H1 (cell line): ENCODE measurements at regions not wholly inside any gene's neighbourhood (a gene's known extent, or its start where the extent isn't known, plus 50 kb on each side); places are given as distances from the start of the nearest gene placed in this dataset.

Experiments
- CTCF ChIA-PET: fragments of 300-600 bp; sonication (Branson Sonifier 250); formaldehyde crosslinking; loops from one replicate; lab custom pipeline; 2021; ENCODE audit not compliant: partially characterized antibody; lab: Charles Lee
- POLR2A ChIA-PET: fragments of 300-600 bp; sonication (Branson Sonifier 250); formaldehyde crosslinking; loops from one replicate; lab custom pipeline; 2021; ENCODE audit warnings: inconsistent platforms; ENCODE audit not compliant: partially characterized antibody; lab: Charles Lee
- DNase-seq, 2 experiments: peaks; one replicate each; pipeline versions ENCODE4 v3.0.0 to v3.0.0-alpha.2; 2010 to 2022; ENCODE audit warnings: low spot score in 2 of 2, low read depth in 1 of 2, mixed read lengths in 1 of 2
- FAIRE-seq: peaks from 2 replicates; lab custom pipeline; 2011; peaks lifted over from hg19 to GRCh38; lab: Jason Lieb, UNC
- H2AFZ ChIP-seq: 2 replicates; pipeline ENCODE4 v1.8.1; 2012; ENCODE audit warnings: low read length, inconsistent platforms
- H2AK5ac ChIP-seq: 2 replicates; pipeline ENCODE4 v1.6.1; 2013; ENCODE audit warnings: low read depth, low read length
- H2BK120ac ChIP-seq: replicated peaks from 2 replicates; pipeline ENCODE3; 2013; ENCODE audit warnings: low read depth, low read length, inconsistent platforms
- H2BK12ac ChIP-seq: 2 replicates; pipeline ENCODE4 v1.6.1; 2013; ENCODE audit warnings: low read depth, low read length
- H2BK15ac ChIP-seq: 2 replicates; pipeline ENCODE4 v1.6.1; 2013; ENCODE audit warnings: low read length
- H2BK20ac ChIP-seq: 2 replicates; pipeline ENCODE4 v1.6.1; 2013; ENCODE audit warnings: low read length
- H2BK5ac ChIP-seq: 2 replicates; pipeline ENCODE4 v1.6.1; 2013; ENCODE audit warnings: low read depth, low read length
- H3K14ac ChIP-seq: 2 replicates; pipeline ENCODE4 v1.6.1; 2013; ENCODE audit warnings: inconsistent platforms; ENCODE audit not compliant: insufficient read length
- H3K18ac ChIP-seq: 2 replicates; pipeline ENCODE4 v1.6.1; 2013; ENCODE audit warnings: low read length; ENCODE audit errors: extremely low read depth
- H3K23ac ChIP-seq: 2 replicates; pipeline ENCODE4 v1.6.1; 2013; ENCODE audit warnings: inconsistent platforms; ENCODE audit not compliant: insufficient read length
- H3K23me2 ChIP-seq: 2 replicates; pipeline ENCODE4 v1.6.1; 2013; ENCODE audit warnings: low read depth, low read length
- H3K27ac ChIP-seq: 2 replicates; pipeline ENCODE4 v1.6.1; 2011; ENCODE audit warnings: low read depth, low read length, inconsistent platforms
- H3K27me3 ChIP-seq, 4 experiments: replicated peaks in 1 of 4; 1 replicate in 1 of 4; 2 replicates in 3 of 4; pipeline versions ENCODE4 v1.6.1 to v1.8.1; 2011 to 2013; ENCODE audit warnings: low read length in 3 of 4, mild to moderate bottlenecking in 3 of 4, inconsistent platforms in 2 of 4, mixed read lengths in 2 of 4, moderate library complexity in 1 of 4; ENCODE audit not compliant: control insufficient read depth in 3 of 4, insufficient read depth in 3 of 4; ENCODE audit errors: extremely low read depth in 1 of 4
- H3K36me3 ChIP-seq, 4 experiments: 2 replicates each; pipeline versions ENCODE4 v1.6.1 to v1.8.1; 2011 to 2013; ENCODE audit warnings: mild to moderate bottlenecking in 4 of 4, low read length in 3 of 4, moderate library complexity in 2 of 4, control low read depth in 1 of 4, inconsistent platforms in 1 of 4; ENCODE audit not compliant: insufficient read depth in 4 of 4, control insufficient read depth in 2 of 4
- H3K4ac ChIP-seq: replicated peaks from 2 replicates; pipeline ENCODE3; 2013; ENCODE audit warnings: low read length, low read depth, mixed read lengths, inconsistent platforms; ENCODE audit not compliant: insufficient read length
- H3K4me1 ChIP-seq, 4 experiments: replicated peaks in 1 of 4; 1 replicate in 1 of 4; 2 replicates in 3 of 4; pipeline versions ENCODE4 v1.6.1 to v1.8.1; 2011 to 2013; ENCODE audit warnings: low read length in 3 of 4, inconsistent platforms in 2 of 4, mixed read lengths in 1 of 4; ENCODE audit not compliant: insufficient read depth in 4 of 4, control insufficient read depth in 3 of 4
- H3K4me2 ChIP-seq, 2 experiments: 2 replicates each; pipeline versions ENCODE4 v1.6.1 to v1.8.1; 2011 to 2013; ENCODE audit warnings: low read depth in 2 of 2, low read length in 2 of 2, control low read depth in 1 of 2, inconsistent platforms in 1 of 2, mild to moderate bottlenecking in 1 of 2; ENCODE audit not compliant: insufficient read depth in 1 of 2
- H3K4me3 ChIP-seq, 4 experiments: fragments of 200-600, 300-600 bp in 1 of 4; sonication (generic), shearing (Covaris generic), sonication (Bioruptor Twin) in 1 of 4; 2 replicates each; pipeline versions ENCODE4 v1.5.1 to v1.8.1; 2011 to 2016; ENCODE audit warnings: low read length in 4 of 4, low read depth in 3 of 4, control low read depth in 2 of 4, inconsistent platforms in 2 of 4, mild to moderate bottlenecking in 2 of 4, mixed read lengths in 1 of 4, moderate library complexity in 1 of 4; ENCODE audit not compliant: insufficient read depth in 2 of 4; ENCODE audit errors: extremely low read depth in 1 of 4
- H3K56ac ChIP-seq: replicated peaks from 2 replicates; pipeline ENCODE3; 2013; ENCODE audit warnings: low read depth, mild to moderate bottlenecking, mixed read lengths, low read length, inconsistent platforms; ENCODE audit not compliant: insufficient read length
- H3K79me1 ChIP-seq: 2 replicates; pipeline ENCODE4 v1.6.1; 2013; ENCODE audit warnings: low read depth, low read length, control low read depth
- H3K79me2 ChIP-seq, 2 experiments: 2 replicates each; pipeline versions ENCODE4 v1.6.1 to v1.8.1; 2012 to 2013; ENCODE audit warnings: low read length in 2 of 2, mild to moderate bottlenecking in 2 of 2, inconsistent platforms in 1 of 2; ENCODE audit not compliant: insufficient read depth in 2 of 2, control insufficient read depth in 1 of 2
- H3K9ac ChIP-seq, 4 experiments: replicated peaks in 1 of 4; 1 replicate in 1 of 4; 2 replicates in 3 of 4; pipeline versions ENCODE4 v1.6.1 to v1.8.1; 2011 to 2013; ENCODE audit warnings: low read depth in 3 of 4, low read length in 3 of 4, control low read depth in 2 of 4, mild to moderate bottlenecking in 2 of 4, moderate library complexity in 2 of 4, inconsistent platforms in 1 of 4; ENCODE audit errors: extremely low read depth in 1 of 4
- H3K9me3 ChIP-seq, 2 experiments: 2 replicates each; pipeline versions ENCODE4 v1.6.1 to v1.8.1; 2012 to 2013; ENCODE audit warnings: mild to moderate bottlenecking in 2 of 2, moderate library complexity in 2 of 2, control low read depth in 1 of 2, inconsistent platforms in 1 of 2, low read depth in 1 of 2, low read length in 1 of 2, mixed read lengths in 1 of 2; ENCODE audit not compliant: insufficient read depth in 2 of 2
- H4K20me1 ChIP-seq, 2 experiments: replicated peaks in 1 of 2; 2 replicates each; pipeline versions ENCODE3 to v1.8.1; 2011 to 2013; ENCODE audit warnings: inconsistent platforms in 2 of 2, low read length in 2 of 2, mild to moderate bottlenecking in 1 of 2; ENCODE audit not compliant: insufficient read depth in 2 of 2, control insufficient read depth in 1 of 2
- H4K5ac ChIP-seq: 2 replicates; pipeline ENCODE4 v1.6.1; 2013; ENCODE audit warnings: low read length, low read depth, mixed read lengths, inconsistent platforms; ENCODE audit not compliant: insufficient read length
- H4K8ac ChIP-seq: 2 replicates; pipeline ENCODE4 v1.8.0; 2013; ENCODE audit warnings: mild to moderate bottlenecking, moderate library complexity, low read length, inconsistent platforms; ENCODE audit not compliant: insufficient read depth; ENCODE audit errors: extremely low read depth
- H4K91ac ChIP-seq: replicated peaks from 2 replicates; pipeline ENCODE3; 2013; ENCODE audit warnings: low read length, mixed read lengths, inconsistent platforms; ENCODE audit not compliant: insufficient read length
- CBX5 ChIP-seq: fragments of 300-800, 300-1000 bp; sonication (generic); IDR thresholded peaks from 2 replicates; pipeline ENCODE4 v1.7.1; 2016; ENCODE audit warnings: antibody characterized with exemption, low read length, low read depth
- CTBP2 ChIP-seq: IDR thresholded peaks from 2 replicates; pipeline ENCODE4 v1.7.0; 2011; ENCODE audit warnings: borderline replicate concordance, mild to moderate bottlenecking, moderate library complexity, mixed read lengths, low read length; ENCODE audit not compliant: insufficient read depth, insufficient read length
- KDM1A ChIP-seq: fragments of 200-600, 300-600 bp; sonication (generic); IDR thresholded peaks from 2 replicates; pipeline ENCODE4 v1.7.1; 2016; ENCODE audit warnings: mild to moderate bottlenecking, low read length, borderline replicate concordance
- MAFK ChIP-seq: IDR thresholded peaks from 2 replicates; pipeline ENCODE4 v1.6.1; 2012; ENCODE audit warnings: low read depth, mild to moderate bottlenecking, improper control_type of control experiment, low read length
- RFX5 ChIP-seq: IDR thresholded peaks from 2 replicates; pipeline ENCODE4 v1.6.1; 2011; ENCODE audit warnings: low read depth, low read length, improper control_type of control experiment, borderline replicate concordance
- TCF12 ChIP-seq: IDR thresholded peaks from 2 replicates; pipeline ENCODE4 v1.6.1; 2011; ENCODE audit warnings: low read depth, mild to moderate bottlenecking, low read length
- YY1 ChIP-seq: IDR thresholded peaks from 2 replicates; pipeline ENCODE4 v1.6.1; 2011; ENCODE audit warnings: low read depth, mild to moderate bottlenecking, low read length
- WGBS, 2 experiments: shearing (Covaris generic) in 1 of 2; methylation state at CpG; one replicate each; pipeline versions ENCODE4 v1.1.6 to v1.1.7; 2013 to 2015; ENCODE audit warnings: low lambda C conversion rate in 2 of 2, mixed read lengths in 2 of 2, inconsistent platforms in 1 of 2, low coverage in 1 of 2, missing lambda C conversion rate in 1 of 2; ENCODE audit not compliant: insufficient replicate concordance in 2 of 2, insufficient coverage in 1 of 2, insufficient read length in 1 of 2; ENCODE audit errors: extremely low coverage in 1 of 2, missing lambda C conversion rate in 1 of 2; 5-methylcytosine and 5-hydroxymethylcytosine counted together
- TF ChIP-seq, protein P1 (sequence below): IDR thresholded peaks from 2 replicates; pipeline ENCODE4 v1.6.1; 2012; ENCODE audit warnings: inconsistent platforms

DNA sequence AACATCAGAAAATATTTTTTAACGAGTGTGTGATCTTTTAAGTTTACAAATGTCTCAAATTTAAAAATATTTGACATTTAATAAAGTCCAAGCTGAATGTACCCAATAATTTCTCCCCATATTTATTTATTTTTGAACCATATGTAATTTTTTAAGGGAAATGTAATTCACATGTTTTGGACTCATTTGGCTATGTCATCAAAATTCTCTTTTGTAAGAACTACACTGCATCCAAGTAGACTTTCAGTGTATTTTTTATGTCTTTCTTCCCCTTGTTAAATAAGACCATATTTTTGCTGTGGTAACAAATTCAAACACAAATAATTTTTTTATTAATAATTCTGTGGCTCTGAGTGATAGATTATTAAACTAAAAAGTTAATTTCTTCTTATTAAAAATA lies 365.2 kb downstream of the CD109 start:
- no peak overlapping the region for H3K18ac ChIP-seq
- no peak overlapping the region for H3K56ac ChIP-seq
- H3K23ac ChIP-seq = no peak overlapping the region
- H3K9me3 ChIP-seq = no peaks in the 10 kb centered on the region
- 88% methylated on average over 1 of the region's 1 CpG; no CpG with 5 or more reads in 1 of the 2 experiments for WGBS, 2 experiments
- no peak overlapping the region for H4K8ac ChIP-seq
- H2AFZ ChIP-seq = no peak overlapping the region
- no peaks in the 10 kb centered on the region for H3K23me2 ChIP-seq
- no peak overlapping the region for H2BK5ac ChIP-seq
- DNase-seq (no peak), FAIRE-seq (no peak)
- no peaks in the 10 kb centered on the region for H3K4me1 ChIP-seq
- no peak overlapping the region for H3K9ac ChIP-seq
- TF ChIP-seq MAFK (no peak), TCF12 (no peak), CBX5 (no peak), KDM1A (no peak), YY1 (no peak), RFX5 (no peak), CTBP2 (no peak)
- TF ChIP-seq, protein P1, sequence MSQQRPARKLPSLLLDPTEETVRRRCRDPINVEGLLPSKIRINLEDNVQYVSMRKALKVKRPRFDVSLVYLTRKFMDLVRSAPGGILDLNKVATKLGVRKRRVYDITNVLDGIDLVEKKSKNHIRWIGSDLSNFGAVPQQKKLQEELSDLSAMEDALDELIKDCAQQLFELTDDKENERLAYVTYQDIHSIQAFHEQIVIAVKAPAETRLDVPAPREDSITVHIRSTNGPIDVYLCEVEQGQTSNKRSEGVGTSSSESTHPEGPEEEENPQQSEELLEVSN = no peak
- TF ChIP-seq, all 59 proteins: peak for 0
- no peak overlapping the region for H3K14ac ChIP-seq
- H4K20me1 ChIP-seq = no peaks in the 10 kb centered on the region
- no peak overlapping the region for H2AK5ac ChIP-seq
- H3K36me3 ChIP-seq = no peaks in the 10 kb centered on the region
- H3K4me2 ChIP-seq = no peak overlapping the region
- H2BK15ac ChIP-seq = no peak overlapping the region
- no peaks in the 10 kb centered on the region for H3K27me3 ChIP-seq
- H2BK120ac ChIP-seq = no peak overlapping the region
- no peak overlapping the region for H4K5ac ChIP-seq
- H4K91ac ChIP-seq = no peak overlapping the region
- H3K4ac ChIP-seq = no peak overlapping the region
- H3K79me2 ChIP-seq = no peaks in the 10 kb centered on the region
- no peaks in the 10 kb centered on the region for H3K79me1 ChIP-seq
- ChIA-PET POLR2A (no interaction called here), CTCF (interaction anchor here (0.9 kb wide), 1 partner anchor 11 kb away, joined by 3 read pairs; no protein-coding TSS in a partner anchor)
- no peak overlapping the region for H2BK20ac ChIP-seq
- H3K4me3 ChIP-seq = no peak overlapping the region
- H3K27ac ChIP-seq = no peak overlapping the region
- no peak overlapping the region for H2BK12ac ChIP-seq
